ENCODE measurements at regions not wholly inside any gene's neighbourhood (a gene's known extent, or its start where the extent isn't known, plus 50 kb on each side); places are given as distances from the start of the nearest gene placed in this dataset.

DNA sequence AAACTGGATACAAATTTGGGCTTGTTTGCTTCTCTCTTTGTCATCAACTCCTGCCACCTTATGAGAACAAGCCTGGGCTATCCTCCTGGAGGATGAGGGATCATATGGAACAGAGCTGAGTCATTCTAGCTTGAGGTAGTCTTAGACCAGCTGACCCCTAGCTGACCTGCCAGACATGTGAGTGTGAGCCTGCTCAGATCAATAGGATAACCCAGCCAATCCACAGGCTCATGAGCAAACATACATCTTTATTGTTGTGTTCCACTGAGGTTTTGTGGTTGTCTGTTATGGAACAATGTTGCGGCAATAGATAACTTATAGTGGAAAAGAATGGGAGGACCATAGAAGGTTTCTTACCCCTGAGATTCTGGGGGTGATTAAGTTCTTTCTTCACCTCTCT lies 54.5 kb upstream of the FAM180A start:
- H3K27me3 Mint-ChIP-seq (ENCODE audit: insufficient read depth, unreplicated experiment): no peaks in the 10 kb centered on the region
- H3K4me1 Mint-ChIP-seq (ENCODE audit: low read depth, unreplicated experiment): peaks cover 22% of the 10 kb centered on the region
- Histone ChIP-seq H3K4me3 (ENCODE audit: low read depth, low read length) (no peak overlapping the region), H3K36me3 (ENCODE audit: control insufficient read depth, insufficient read depth, low read length) (no peaks in the 10 kb centered on the region), H3K9me3 (no peaks in the 10 kb centered on the region), H3K27me3 (replicated peaks; ENCODE audit: control insufficient read depth, insufficient read depth, low read length) (no peaks in the 10 kb centered on the region), H3K4me1 (0 out of 2 replicates have a peak, but pooled peaks cover 6% of the 10 kb centered on the region)
- TF ChIP-seq, protein P1, sequence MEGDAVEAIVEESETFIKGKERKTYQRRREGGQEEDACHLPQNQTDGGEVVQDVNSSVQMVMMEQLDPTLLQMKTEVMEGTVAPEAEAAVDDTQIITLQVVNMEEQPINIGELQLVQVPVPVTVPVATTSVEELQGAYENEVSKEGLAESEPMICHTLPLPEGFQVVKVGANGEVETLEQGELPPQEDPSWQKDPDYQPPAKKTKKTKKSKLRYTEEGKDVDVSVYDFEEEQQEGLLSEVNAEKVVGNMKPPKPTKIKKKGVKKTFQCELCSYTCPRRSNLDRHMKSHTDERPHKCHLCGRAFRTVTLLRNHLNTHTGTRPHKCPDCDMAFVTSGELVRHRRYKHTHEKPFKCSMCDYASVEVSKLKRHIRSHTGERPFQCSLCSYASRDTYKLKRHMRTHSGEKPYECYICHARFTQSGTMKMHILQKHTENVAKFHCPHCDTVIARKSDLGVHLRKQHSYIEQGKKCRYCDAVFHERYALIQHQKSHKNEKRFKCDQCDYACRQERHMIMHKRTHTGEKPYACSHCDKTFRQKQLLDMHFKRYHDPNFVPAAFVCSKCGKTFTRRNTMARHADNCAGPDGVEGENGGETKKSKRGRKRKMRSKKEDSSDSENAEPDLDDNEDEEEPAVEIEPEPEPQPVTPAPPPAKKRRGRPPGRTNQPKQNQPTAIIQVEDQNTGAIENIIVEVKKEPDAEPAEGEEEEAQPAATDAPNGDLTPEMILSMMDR (IDR thresholded peaks at IDR 0.05; ENCODE audit: insufficient read depth in 1 of 2, low read depth in 1 of 2, low read length in 1 of 2, severe bottlenecking in 1 of 2, unreplicated experiment in 1 of 2): no peak
- no peak for DNase-seq
- intact Hi-C loops (cut with micrococcal nuclease; ENCODE audit: unreplicated experiment): loop anchor here (5.0 to 10.0 kb wide), 2 partner anchors 282 to 604 kb away; no protein-coding TSS in a partner anchor
- H3K4me3 Mint-ChIP-seq (ENCODE audit: unreplicated experiment): no peak overlapping the region
- no TSS peak for BruUV-seq (replicated peaks)
- ChIA-PET POLR2A (no interaction called here), CTCF (no interaction called here)
- H3K36me3 Mint-ChIP-seq (ENCODE audit: insufficient read depth, unreplicated experiment): no peaks in the 10 kb centered on the region
- no peaks in the 10 kb centered on the region for H3K9me3 Mint-ChIP-seq (ENCODE audit: unreplicated experiment)
- peak overlapping the region; percentile 11 for H3K27ac Mint-ChIP-seq (ENCODE audit: unreplicated experiment)

DNA sequence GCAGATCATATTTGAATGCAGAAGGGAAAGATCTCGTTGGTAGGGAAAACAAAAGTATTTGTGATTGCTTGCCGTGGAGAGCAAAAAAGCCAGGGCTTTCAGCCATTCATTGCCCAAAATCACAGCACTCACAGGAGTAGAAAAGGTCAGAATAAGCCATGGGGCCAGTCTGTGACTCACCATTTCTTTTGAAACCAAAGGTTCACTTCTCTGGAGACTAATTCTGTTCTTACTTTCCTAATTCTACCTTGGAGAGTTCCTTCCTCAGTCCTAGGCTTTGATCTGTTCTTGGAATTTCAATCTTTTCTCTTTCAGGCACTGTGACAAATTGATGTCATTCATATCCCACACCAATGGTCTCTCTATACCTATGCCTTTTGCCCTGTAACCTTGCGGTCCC lies 54.1 kb upstream of the FAM180A start:
- H3K9me3 Mint-ChIP-seq (ENCODE audit: unreplicated experiment): no peaks in the 10 kb centered on the region
- intact Hi-C loops (cut with micrococcal nuclease; ENCODE audit: unreplicated experiment): loop anchor here (5.0 to 10.0 kb wide), 2 partner anchors 282 to 605 kb away; no protein-coding TSS in a partner anchor
- no TSS peak for BruUV-seq (replicated peaks)

DNA sequence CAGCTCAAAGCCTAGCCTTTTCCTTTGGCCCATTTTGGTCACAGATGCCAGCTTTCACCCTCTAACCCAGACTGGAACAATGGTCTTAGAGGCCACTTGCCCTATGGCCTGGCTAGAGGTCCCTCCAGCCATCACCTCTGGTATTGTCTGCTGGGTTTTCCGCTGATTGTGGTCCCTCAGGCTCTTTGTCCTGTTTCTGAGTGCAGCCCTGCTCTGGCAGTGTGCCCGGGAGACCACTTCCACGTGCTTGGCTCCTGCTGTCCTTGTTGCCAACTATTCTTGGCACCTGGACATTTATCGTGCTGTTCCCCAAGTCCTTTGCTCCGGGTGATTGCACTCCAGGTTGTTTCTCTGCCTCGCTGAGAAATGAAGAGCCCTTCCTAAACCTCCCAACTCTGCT lies 53.3 kb upstream of the FAM180A start:
- no peak for DNase-seq
- Mint-ChIP-seq H3K4me1 (ENCODE audit: low read depth, unreplicated experiment) (peaks cover 15% of the 10 kb centered on the region), H3K36me3 (ENCODE audit: insufficient read depth, unreplicated experiment) (no peaks in the 10 kb centered on the region), H3K4me3 (ENCODE audit: unreplicated experiment) (no peak overlapping the region), H3K9me3 (ENCODE audit: unreplicated experiment) (no peaks in the 10 kb centered on the region), H3K27me3 (ENCODE audit: insufficient read depth, unreplicated experiment) (no peaks in the 10 kb centered on the region), H3K27ac (ENCODE audit: unreplicated experiment) (no peak overlapping the region)
- no peaks in the 10 kb centered on the region for H3K27me3 ChIP-seq (replicated peaks; ENCODE audit: control insufficient read depth, insufficient read depth, low read length)
- intact Hi-C loops (cut with micrococcal nuclease; ENCODE audit: unreplicated experiment): loop anchor here (1.0 to 10.0 kb wide), 4 partner anchors 127 to 605 kb away; no protein-coding TSS in a partner anchor
- CTCF ChIA-PET: interaction anchor here (0.6 kb wide), 1 partner anchor 247 kb away, joined by 9 read pairs; no protein-coding TSS in a partner anchor
- no peak overlapping the region for H3K4me3 ChIP-seq (ENCODE audit: low read depth, low read length)
- H3K4me1 ChIP-seq: 0 out of 2 replicates have a peak, but pooled peaks cover 6% of the 10 kb centered on the region
- H3K9me3 ChIP-seq: no peaks in the 10 kb centered on the region
- BruUV-seq (replicated peaks): no TSS peak
- TF ChIP-seq, protein P1 (IDR thresholded peaks at IDR 0.05; ENCODE audit: insufficient read depth in 1 of 2, low read depth in 1 of 2, low read length in 1 of 2, severe bottlenecking in 1 of 2, unreplicated experiment in 1 of 2): no peak
- no peaks in the 10 kb centered on the region for H3K36me3 ChIP-seq (ENCODE audit: control insufficient read depth, insufficient read depth, low read length)
- POLR2A ChIA-PET: no interaction called here

More for the DNA sequence above, 54.1 kb upstream of the FAM180A start:
- peaks cover 17% of the 10 kb centered on the region for H3K4me1 Mint-ChIP-seq (ENCODE audit: low read depth, unreplicated experiment)
- no peak for DNase-seq
- H3K4me1 ChIP-seq: 0 out of 2 replicates have a peak, but pooled peaks cover 6% of the 10 kb centered on the region
- H3K36me3 Mint-ChIP-seq (ENCODE audit: insufficient read depth, unreplicated experiment): no peaks in the 10 kb centered on the region
- no peaks in the 10 kb centered on the region for H3K9me3 ChIP-seq
- ChIA-PET CTCF (no interaction called here), POLR2A (no interaction called here)
- H3K36me3 ChIP-seq (ENCODE audit: control insufficient read depth, insufficient read depth, low read length): no peaks in the 10 kb centered on the region
- no peaks in the 10 kb centered on the region for H3K27me3 ChIP-seq (replicated peaks; ENCODE audit: control insufficient read depth, insufficient read depth, low read length)
- peak overlapping the region; percentile 11 for H3K27ac Mint-ChIP-seq (ENCODE audit: unreplicated experiment)
- TF ChIP-seq, protein P1 (IDR thresholded peaks at IDR 0.05; ENCODE audit: insufficient read depth in 1 of 2, low read depth in 1 of 2, low read length in 1 of 2, severe bottlenecking in 1 of 2, unreplicated experiment in 1 of 2): no peak
- no peak overlapping the region for H3K4me3 ChIP-seq (ENCODE audit: low read depth, low read length)
- H3K27me3 Mint-ChIP-seq (ENCODE audit: insufficient read depth, unreplicated experiment): no peaks in the 10 kb centered on the region
- H3K4me3 Mint-ChIP-seq (ENCODE audit: unreplicated experiment): no peak overlapping the region

All from Caco-2 (cell line).